ENCODE measurements at regions not wholly inside any gene's neighbourhood (a gene's known extent, or its start where the extent isn't known, plus 50 kb on each side); places are given as distances from the start of the nearest gene placed in this dataset.

GRCh38 chr13:50079655-50080202 lies 64.5 kb downstream of the KCNRG start:
- peak overlapping the region in 3 of 4 donors; percentile 71 to 96 (median 85) for H3K27ac ChIP-seq
- 16 to 26% methylated on average over 12 of the region's 12 CpGs for WGBS, 2 donors
- no peak for TF ChIP-seq CTCF (IDR thresholded peaks at IDR 0.05)
- no peak for TF ChIP-seq EP300 (IDR thresholded peaks at IDR 0.05)
- TF ChIP-seq POLR2A (IDR thresholded peaks at IDR 0.05) = no peak
- no peak for TF ChIP-seq POLR2AphosphoS5 (IDR thresholded peaks at IDR 0.05)
- H3K27me3 ChIP-seq = no peaks in the 10 kb centered on the region
- no peak for ATAC-seq (ENCODE audit: low FRiP score in 2 of 2)
- no peaks in the 10 kb centered on the region for H3K9me3 ChIP-seq
- no peaks in the 10 kb centered on the region for H3K36me3 ChIP-seq
- no peak for DNase-seq
- peak overlapping the region; percentile 2 to 91 (median 82) for H3K4me3 ChIP-seq
- peaks cover 16 to 35% (median 28%) of the 10 kb centered on the region in 4 donors for H3K4me1 ChIP-seq

- no peak for DNase-seq
- Histone ChIP-seq H3K36me3 (no peaks in the 10 kb centered on the region), H3K27ac (peak overlapping the region; percentile 71 to 96 (median 82)), H3K9me3 (no peaks in the 10 kb centered on the region), H3K4me3 (peak overlapping the region; percentile 70 to 91 (median 82)), H3K27me3 (no peaks in the 10 kb centered on the region), H3K4me1 (peaks cover 19 to 42% (median 33%) of the 10 kb centered on the region in 4 donors)
- no peak for ATAC-seq (ENCODE audit: low FRiP score in 2 of 2)
- TF ChIP-seq EP300 (IDR thresholded peaks at IDR 0.05) = no peak
- no peak for TF ChIP-seq CTCF (IDR thresholded peaks at IDR 0.05)
- TF ChIP-seq POLR2AphosphoS5 (IDR thresholded peaks at IDR 0.05) = no peak
- WGBS, 2 donors = 1 to 2% methylated on average over 29 of the region's 29 CpGs
Observed at GRCh38 chr13:50080203-50080910, 65.1 kb downstream of the KCNRG start.

- ATAC-seq (ENCODE audit: low FRiP score in 2 of 2) = peak; percentile 35 to 43
- peak overlapping the region; percentile 71 to 96 (median 82) for H3K27ac ChIP-seq
Observed at GRCh38 chr13:50080911-50081678, 65.9 kb downstream of the KCNRG start.

GRCh38 chr13:50081679-50082425 lies 66.6 kb downstream of the KCNRG start:
- TF ChIP-seq POLR2AphosphoS5 (IDR thresholded peaks at IDR 0.05) (peak; percentile 57 to 87), POLR2A (IDR thresholded peaks at IDR 0.05) (peak in 2 of 4 donors; percentile 50 to 59), EP300 (IDR thresholded peaks at IDR 0.05) (peak in 1 of 4 donors; percentile 13), CTCF (IDR thresholded peaks at IDR 0.05) (peak in 1 of 6 experiments; percentile 8)
- Histone ChIP-seq H3K9me3 (no peaks in the 10 kb centered on the region), H3K4me1 (peaks cover 20 to 40% (median 33%) of the 10 kb centered on the region in 4 donors), H3K27me3 (no peaks in the 10 kb centered on the region), H3K4me3 (peak overlapping the region; percentile 70 to 91 (median 82)), H3K27ac (peak overlapping the region; percentile 71 to 96 (median 82)), H3K36me3 (no peaks in the 10 kb centered on the region)
- WGBS, 2 donors = 1% methylated on average over 38 to 49 of the region's 49 CpGs
- DNase-seq = peak; percentile 96 to 98
- peak; percentile 96 to 97 for ATAC-seq (ENCODE audit: low FRiP score in 2 of 2)

More at GRCh38 chr13:50080911-50081678, 65.9 kb downstream of the KCNRG start:
- WGBS, 2 donors = 0 to 1% methylated on average over 24 to 49 of the region's 67 CpGs
- peak; percentile 62 to 91 for DNase-seq
- H3K4me1 ChIP-seq = peaks cover 20 to 43% (median 33%) of the 10 kb centered on the region in 4 donors
- H3K9me3 ChIP-seq = no peaks in the 10 kb centered on the region
- TF ChIP-seq POLR2AphosphoS5 (IDR thresholded peaks at IDR 0.05) (peak in 1 of 2 donors; percentile 10), CTCF (IDR thresholded peaks at IDR 0.05) (no peak)
- H3K36me3 ChIP-seq = no peaks in the 10 kb centered on the region
- no peaks in the 10 kb centered on the region for H3K27me3 ChIP-seq
- H3K4me3 ChIP-seq = peak overlapping the region; percentile 70 to 91 (median 82)
